ENCODE measurements at regions not wholly inside any gene's neighbourhood (a gene's known extent, or its start where the extent isn't known, plus 50 kb on each side); places are given as distances from the start of the nearest gene placed in this dataset.
A peak's percentile ranks its signal among the peaks of the same experiment; 100 is the strongest.
"Not testable (repeated sequence)": the region's sequence is repeated elsewhere in the genome, so short reads cannot be mapped to it uniquely, and the experiment has no call there.

- no peak for TF ChIP-seq CTCF (IDR thresholded peaks at IDR 0.05; ENCODE audit: low read depth, low read length)
- H3K4me3 ChIP-seq (replicated peaks in 1 of 2; ENCODE audit: low read depth in 2 of 2, low read length in 2 of 2) = no peak overlapping the region
Measured at GRCh38 chr12:46475972-46476645, 103.5 kb upstream of the SLC38A2 start.

GRCh38 chr12:46474385-46474784, 101.8 kb upstream of the SLC38A2 start:
- DNase-seq (ENCODE audit: low read depth in 2 of 2); H3K4me3 ChIP-seq (replicated peaks in 1 of 2; ENCODE audit: low read depth in 2 of 2, low read length in 2 of 2): not testable (repeated sequence)

More at GRCh38 chr12:46475972-46476645, 103.5 kb upstream of the SLC38A2 start:
- no peak for DNase-seq (ENCODE audit: low read depth in 2 of 2)

- no peak for TF ChIP-seq CTCF (IDR thresholded peaks at IDR 0.05; ENCODE audit: low read depth, low read length)
- DNase-seq (ENCODE audit: low read depth in 2 of 2) = peak; percentile 96 to 97
- no peak overlapping the region for H3K4me3 ChIP-seq (replicated peaks in 1 of 2; ENCODE audit: low read depth in 2 of 2, low read length in 2 of 2)
Measured at GRCh38 chr12:46473634-46474329, 101.2 kb upstream of the SLC38A2 start.

GRCh38 chr12:46472893-46473633, 100.5 kb upstream of the SLC38A2 start:
- H3K4me3 ChIP-seq (replicated peaks in 1 of 2; ENCODE audit: low read depth in 2 of 2, low read length in 2 of 2) = no peak overlapping the region
- DNase-seq (ENCODE audit: low read depth in 2 of 2) = peak; percentile 52 to 90
- no peak for TF ChIP-seq CTCF (IDR thresholded peaks at IDR 0.05; ENCODE audit: low read depth, low read length)

- no peak for TF ChIP-seq CTCF (IDR thresholded peaks at IDR 0.05; ENCODE audit: low read depth, low read length)
- no peak for DNase-seq (ENCODE audit: low read depth in 2 of 2)
- no peak overlapping the region for H3K4me3 ChIP-seq (replicated peaks in 1 of 2; ENCODE audit: low read depth in 2 of 2, low read length in 2 of 2)
Measured at GRCh38 chr12:46472144-46472705, 99.7 kb upstream of the SLC38A2 start.

GRCh38 chr12:46471404-46471803, 98.8 kb upstream of the SLC38A2 start:
- no peak for DNase-seq (ENCODE audit: low read depth in 2 of 2)
- H3K4me3 ChIP-seq (replicated peaks in 1 of 2; ENCODE audit: low read depth in 2 of 2, low read length in 2 of 2) = no peak overlapping the region
- TF ChIP-seq CTCF (IDR thresholded peaks at IDR 0.05; ENCODE audit: low read depth, low read length) = no peak

- no peak for TF ChIP-seq CTCF (IDR thresholded peaks at IDR 0.05; ENCODE audit: low read depth, low read length)
- DNase-seq (ENCODE audit: low read depth in 2 of 2) = no peak
Measured at GRCh38 chr12:46470975-46471374, 98.4 kb upstream of the SLC38A2 start.

More at GRCh38 chr12:46470975-46471374, 98.4 kb upstream of the SLC38A2 start:
- no peak overlapping the region for H3K4me3 ChIP-seq (replicated peaks in 1 of 2; ENCODE audit: low read depth in 2 of 2, low read length in 2 of 2)

All from cardiac fibroblast (primary cell).